ENCODE measurements at regions not wholly inside any gene's neighbourhood (a gene's known extent, or its start where the extent isn't known, plus 50 kb on each side); places are given as distances from the start of the nearest gene placed in this dataset.

GRCh38 chr7:114793155-114793845 is 128.6 kb upstream of the MDFIC start:
- no peak overlapping the region for H3K4me3 ChIP-seq (ENCODE audit: low read depth, low read length)
- in situ Hi-C loops (cut with HindIII; ENCODE audit: low sequenced_read_pairs): no loop called here
- TF ChIP-seq CTCF (IDR thresholded peaks at IDR 0.05; ENCODE audit: low read depth, low read length, missing control alignments): no peak
- no peak for DNase-seq (ENCODE audit: low read depth)

DNA sequence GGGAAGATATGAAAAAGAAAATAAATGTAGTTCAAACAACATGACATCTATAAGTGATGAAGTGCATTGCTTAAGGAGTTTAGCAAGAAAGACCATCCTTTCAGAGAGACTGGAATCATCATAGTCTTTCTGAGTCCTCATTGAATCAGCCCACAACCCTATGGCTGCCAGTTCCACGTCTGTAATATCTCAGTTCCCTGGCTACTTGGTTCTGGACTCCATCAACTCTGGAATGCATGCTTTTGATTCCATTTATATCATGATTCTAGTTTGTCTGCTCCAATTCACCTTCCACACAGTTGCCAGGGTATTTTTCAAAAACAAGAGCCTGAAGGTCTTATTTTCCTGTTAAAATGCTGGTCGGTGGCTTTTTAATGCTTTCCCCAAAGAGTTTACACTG is 126.4 kb upstream of the MDFIC start:
- no peak for DNase-seq (ENCODE audit: low read depth)
- in situ Hi-C loops (cut with HindIII; ENCODE audit: low sequenced_read_pairs): no loop called here
- no peak overlapping the region for H3K4me3 ChIP-seq (ENCODE audit: low read depth, low read length)
- TF ChIP-seq CTCF (IDR thresholded peaks at IDR 0.05; ENCODE audit: low read depth, low read length, missing control alignments): no peak

DNA sequence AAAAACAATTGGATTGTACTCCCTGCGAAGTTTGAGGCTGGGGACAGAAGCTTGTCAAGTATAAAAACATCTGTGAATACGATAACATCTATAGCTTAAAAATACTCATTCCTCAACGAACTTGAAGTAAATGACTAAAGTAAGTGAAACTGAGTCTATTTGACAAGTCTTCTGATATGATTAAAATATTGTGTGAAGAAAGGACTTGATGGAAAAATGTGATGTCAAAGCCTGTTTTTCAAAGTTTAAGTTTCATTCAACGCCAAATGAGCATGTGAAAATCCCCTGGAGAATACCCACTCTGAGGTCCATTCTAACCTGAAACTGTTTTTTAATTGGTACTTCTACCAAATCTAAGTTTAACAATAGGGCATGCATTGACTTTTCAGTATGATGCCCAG is 122.3 kb upstream of the MDFIC start:
- no peak for DNase-seq (ENCODE audit: low read depth)
- no peak for TF ChIP-seq CTCF (IDR thresholded peaks at IDR 0.05; ENCODE audit: low read depth, low read length, missing control alignments)

DNA sequence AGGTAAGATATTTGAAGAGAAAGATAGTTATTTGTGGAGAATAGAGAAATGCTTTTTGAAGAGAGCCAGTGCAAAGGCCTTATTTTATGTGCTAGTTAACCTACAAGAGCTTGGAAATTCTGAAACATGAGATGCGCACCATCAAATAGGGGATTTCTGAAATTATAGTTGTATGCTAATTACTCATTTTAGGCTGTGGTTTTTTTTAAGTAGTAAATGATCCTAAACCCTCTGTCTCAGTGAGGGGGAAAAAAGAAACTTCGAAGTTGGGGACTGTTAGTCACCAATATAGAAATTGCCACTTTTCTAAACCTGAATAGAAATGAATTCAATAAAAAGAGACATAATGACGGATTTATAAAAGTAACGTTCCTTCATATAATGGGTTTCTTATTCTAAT is 119.3 kb upstream of the MDFIC start:
- H3K4me3 ChIP-seq (ENCODE audit: low read depth, low read length): no peak overlapping the region
- in situ Hi-C loops (cut with HindIII; ENCODE audit: low sequenced_read_pairs): no loop called here
- TF ChIP-seq CTCF (IDR thresholded peaks at IDR 0.05; ENCODE audit: low read depth, low read length, missing control alignments): no peak
- DNase-seq (ENCODE audit: low read depth): no peak

More for the DNA sequence above, 122.3 kb upstream of the MDFIC start:
- H3K4me3 ChIP-seq (ENCODE audit: low read depth, low read length): no peak overlapping the region
- in situ Hi-C loops (cut with HindIII; ENCODE audit: low sequenced_read_pairs): no loop called here

GRCh38 chr7:114806590-114807162 is 115.2 kb upstream of the MDFIC start:
- no peak for TF ChIP-seq CTCF (IDR thresholded peaks at IDR 0.05; ENCODE audit: low read depth, low read length, missing control alignments)
- DNase-seq (ENCODE audit: low read depth): no peak
- H3K4me3 ChIP-seq (ENCODE audit: low read depth, low read length): no peak overlapping the region
- in situ Hi-C loops (cut with HindIII; ENCODE audit: low sequenced_read_pairs): no loop called here

- no peak for DNase-seq (ENCODE audit: low read depth)
- in situ Hi-C loops (cut with HindIII; ENCODE audit: low sequenced_read_pairs): no loop called here
- no peak for TF ChIP-seq CTCF (IDR thresholded peaks at IDR 0.05; ENCODE audit: low read depth, low read length, missing control alignments)
- no peak overlapping the region for H3K4me3 ChIP-seq (ENCODE audit: low read depth, low read length)
These were observed 109.3 kb upstream of the MDFIC start for GRCh38 chr7:114812570-114812969.

Measured in astrocyte of the cerebellum (primary cell).